ENCODE measurements at regions not wholly inside any gene's neighbourhood (a gene's known extent, or its start where the extent isn't known, plus 50 kb on each side); places are given as distances from the start of the nearest gene placed in this dataset.

- no peak overlapping the region for H3K27ac ChIP-seq (ENCODE audit: low read depth, low read length)
- DNase-seq: peak in 1 of 2 donors; percentile 19
- H3K36me3 ChIP-seq (ENCODE audit: control insufficient read depth in 1 of 2, insufficient read depth in 2 of 2, low read length in 2 of 2): no peaks in the 10 kb centered on the region
- H3K4ac ChIP-seq (ENCODE audit: low read depth, low read length): no peak overlapping the region
- H3K79me1 ChIP-seq (ENCODE audit: low read length): no peaks in the 10 kb centered on the region
- H3K27me3 ChIP-seq (ENCODE audit: insufficient read depth, low read length): no peaks in the 10 kb centered on the region
- no peaks in the 10 kb centered on the region for H3K79me2 ChIP-seq (ENCODE audit: control insufficient read depth, insufficient read depth, low read length, poor library complexity)
- no peak overlapping the region for H4K91ac ChIP-seq (ENCODE audit: low read depth, low read length)
- no peak overlapping the region for H3K9ac ChIP-seq (ENCODE audit: low read length)
- no peak overlapping the region for H2BK5ac ChIP-seq (ENCODE audit: low read depth, low read length, poor library complexity)
- H2AFZ ChIP-seq (ENCODE audit: insufficient read depth, low read length, poor library complexity): no peak overlapping the region
- no peak overlapping the region for H2AK5ac ChIP-seq (ENCODE audit: low read length)
- no peak overlapping the region for H4K8ac ChIP-seq (ENCODE audit: low read depth, low read length)
- no peak overlapping the region for H2BK120ac ChIP-seq (ENCODE audit: insufficient read depth, low read length, poor library complexity)
- H3K23ac ChIP-seq (ENCODE audit: low read length): no peak overlapping the region
- no peaks in the 10 kb centered on the region for H3K4me1 ChIP-seq (ENCODE audit: control insufficient read depth in 1 of 2, insufficient read depth in 2 of 2, low read length in 2 of 2)
- WGBS (ENCODE audit: extremely low coverage, insufficient coverage, insufficient read length): no CpG with 5 or more reads among the region's 1 CpG
- no peak overlapping the region for H3K4me3 ChIP-seq (ENCODE audit: low read depth, low read length)
- no peak overlapping the region for H3K4me2 ChIP-seq (ENCODE audit: low read length)
- H3K9me3 ChIP-seq (ENCODE audit: insufficient read depth, low read depth, low read length): no peaks in the 10 kb centered on the region
- no peak overlapping the region for H2BK12ac ChIP-seq (ENCODE audit: low read length)
- H3K18ac ChIP-seq (ENCODE audit: low read length): no peak overlapping the region
- H4K12ac ChIP-seq (ENCODE audit: low read depth, low read length): no peak overlapping the region
- no peak overlapping the region for H3K14ac ChIP-seq (ENCODE audit: low read length)
Observed at GRCh38 chr3:117417411-117417810, 707.8 kb downstream of the TUSC7 start.

- DNase-seq: no peak
- WGBS (ENCODE audit: extremely low coverage, insufficient coverage, insufficient read length): no CpG with 5 or more reads among the region's 1 CpG
Observed at GRCh38 chr3:117427081-117427480, 717.5 kb downstream of the TUSC7 start.

GRCh38 chr3:117433427-117433826 lies 723.8 kb downstream of the TUSC7 start:
- Histone ChIP-seq H3K9me3 (ENCODE audit: insufficient read depth, low read depth, low read length) (no peaks in the 10 kb centered on the region), H3K14ac (ENCODE audit: low read length) (no peak overlapping the region), H3K4me1 (ENCODE audit: control insufficient read depth in 1 of 2, insufficient read depth in 2 of 2, low read length in 2 of 2) (no peaks in the 10 kb centered on the region), H2AK5ac (ENCODE audit: low read length) (no peak overlapping the region), H3K4me3 (ENCODE audit: low read depth, low read length) (no peak overlapping the region), H3K36me3 (ENCODE audit: control insufficient read depth in 1 of 2, insufficient read depth in 2 of 2, low read length in 2 of 2) (no peaks in the 10 kb centered on the region), H2BK12ac (ENCODE audit: low read length) (no peak overlapping the region), H3K79me2 (ENCODE audit: control insufficient read depth, insufficient read depth, low read length, poor library complexity) (no peaks in the 10 kb centered on the region), H4K8ac (ENCODE audit: low read depth, low read length) (no peak overlapping the region), H3K27ac (ENCODE audit: low read depth, low read length) (no peak overlapping the region), H3K23ac (ENCODE audit: low read length) (no peak overlapping the region), H2BK5ac (ENCODE audit: low read depth, low read length, poor library complexity) (no peak overlapping the region), H3K18ac (ENCODE audit: low read length) (no peak overlapping the region), H2BK120ac (ENCODE audit: insufficient read depth, low read length, poor library complexity) (no peak overlapping the region), H3K4me2 (ENCODE audit: low read length) (no peak overlapping the region), H3K27me3 (ENCODE audit: insufficient read depth, low read length) (no peaks in the 10 kb centered on the region), H4K91ac (ENCODE audit: low read depth, low read length) (no peak overlapping the region), H4K12ac (ENCODE audit: low read depth, low read length) (no peak overlapping the region), H3K79me1 (ENCODE audit: low read length) (no peaks in the 10 kb centered on the region), H3K4ac (ENCODE audit: low read depth, low read length) (no peak overlapping the region), H3K9ac (ENCODE audit: low read length) (no peak overlapping the region), H2AFZ (ENCODE audit: insufficient read depth, low read length, poor library complexity) (no peak overlapping the region)
- no CpG with 5 or more reads among the region's 1 CpG for WGBS (ENCODE audit: extremely low coverage, insufficient coverage, insufficient read length)
- DNase-seq: no peak

More at GRCh38 chr3:117427081-117427480, 717.5 kb downstream of the TUSC7 start:
- Histone ChIP-seq H4K8ac (ENCODE audit: low read depth, low read length) (no peak overlapping the region), H4K91ac (ENCODE audit: low read depth, low read length) (no peak overlapping the region), H2AFZ (ENCODE audit: insufficient read depth, low read length, poor library complexity) (no peak overlapping the region), H2AK5ac (ENCODE audit: low read length) (no peak overlapping the region), H3K14ac (ENCODE audit: low read length) (no peak overlapping the region), H3K4me3 (ENCODE audit: low read depth, low read length) (no peak overlapping the region), H3K18ac (ENCODE audit: low read length) (no peak overlapping the region), H3K79me1 (ENCODE audit: low read length) (no peaks in the 10 kb centered on the region), H3K23ac (ENCODE audit: low read length) (no peak overlapping the region), H3K27me3 (ENCODE audit: insufficient read depth, low read length) (no peaks in the 10 kb centered on the region), H3K36me3 (ENCODE audit: control insufficient read depth in 1 of 2, insufficient read depth in 2 of 2, low read length in 2 of 2) (no peaks in the 10 kb centered on the region), H3K9me3 (ENCODE audit: insufficient read depth, low read depth, low read length) (no peaks in the 10 kb centered on the region), H2BK120ac (ENCODE audit: insufficient read depth, low read length, poor library complexity) (no peak overlapping the region), H3K4me2 (ENCODE audit: low read length) (no peak overlapping the region), H3K27ac (ENCODE audit: low read depth, low read length) (no peak overlapping the region), H2BK5ac (ENCODE audit: low read depth, low read length, poor library complexity) (no peak overlapping the region), H3K4ac (ENCODE audit: low read depth, low read length) (no peak overlapping the region), H3K9ac (ENCODE audit: low read length) (no peak overlapping the region), H2BK12ac (ENCODE audit: low read length) (no peak overlapping the region), H3K79me2 (ENCODE audit: control insufficient read depth, insufficient read depth, low read length, poor library complexity) (no peaks in the 10 kb centered on the region), H3K4me1 (ENCODE audit: control insufficient read depth in 1 of 2, insufficient read depth in 2 of 2, low read length in 2 of 2) (no peaks in the 10 kb centered on the region), H4K12ac (ENCODE audit: low read depth, low read length) (no peak overlapping the region)

GRCh38 chr3:117434661-117435412 lies 725.3 kb downstream of the TUSC7 start:
- H3K79me1 ChIP-seq (ENCODE audit: low read length): no peaks in the 10 kb centered on the region
- H3K23ac ChIP-seq (ENCODE audit: low read length): no peak overlapping the region
- H2BK5ac ChIP-seq (ENCODE audit: low read depth, low read length, poor library complexity): no peak overlapping the region

More at GRCh38 chr3:117434661-117435412, 725.3 kb downstream of the TUSC7 start:
- Histone ChIP-seq H3K36me3 (ENCODE audit: control insufficient read depth in 1 of 2, insufficient read depth in 2 of 2, low read length in 2 of 2) (no peaks in the 10 kb centered on the region), H2BK120ac (ENCODE audit: insufficient read depth, low read length, poor library complexity) (no peak overlapping the region), H2BK12ac (ENCODE audit: low read length) (no peak overlapping the region), H3K9ac (ENCODE audit: low read length) (no peak overlapping the region), H3K14ac (ENCODE audit: low read length) (no peak overlapping the region), H3K4ac (ENCODE audit: low read depth, low read length) (no peak overlapping the region), H4K8ac (ENCODE audit: low read depth, low read length) (no peak overlapping the region), H2AK5ac (ENCODE audit: low read length) (no peak overlapping the region), H3K27ac (ENCODE audit: low read depth, low read length) (no peak overlapping the region), H3K9me3 (ENCODE audit: insufficient read depth, low read depth, low read length) (no peaks in the 10 kb centered on the region), H4K12ac (ENCODE audit: low read depth, low read length) (no peak overlapping the region), H3K4me3 (ENCODE audit: low read depth, low read length) (no peak overlapping the region), H4K91ac (ENCODE audit: low read depth, low read length) (no peak overlapping the region), H3K27me3 (ENCODE audit: insufficient read depth, low read length) (no peaks in the 10 kb centered on the region), H3K18ac (ENCODE audit: low read length) (no peak overlapping the region), H3K4me1 (ENCODE audit: control insufficient read depth in 1 of 2, insufficient read depth in 2 of 2, low read length in 2 of 2) (no peaks in the 10 kb centered on the region), H3K79me2 (ENCODE audit: control insufficient read depth, insufficient read depth, low read length, poor library complexity) (no peaks in the 10 kb centered on the region), H2AFZ (ENCODE audit: insufficient read depth, low read length, poor library complexity) (no peak overlapping the region), H3K4me2 (ENCODE audit: low read length) (no peak overlapping the region)
- DNase-seq: no peak

Data from trophoblast cell (in vitro differentiated cells and primary cell).